ENCODE measurements at regions not wholly inside any gene's neighbourhood (a gene's known extent, or its start where the extent isn't known, plus 50 kb on each side); places are given as distances from the start of the nearest gene placed in this dataset.

GRCh38 chr18:40108596-40108995, 1846.4 kb upstream of the PIK3C3 start:
- no peaks in the 10 kb centered on the region for H3K36me3 ChIP-seq (ENCODE audit: control insufficient read depth, insufficient read depth, low read length)
- no peaks in the 10 kb centered on the region for H3K27me3 ChIP-seq (replicated peaks; ENCODE audit: control insufficient read depth, insufficient read depth, low read length)
- H3K4me3 ChIP-seq (replicated peaks; ENCODE audit: low read depth, low read length) = no peak overlapping the region
- TF ChIP-seq, protein P1, sequence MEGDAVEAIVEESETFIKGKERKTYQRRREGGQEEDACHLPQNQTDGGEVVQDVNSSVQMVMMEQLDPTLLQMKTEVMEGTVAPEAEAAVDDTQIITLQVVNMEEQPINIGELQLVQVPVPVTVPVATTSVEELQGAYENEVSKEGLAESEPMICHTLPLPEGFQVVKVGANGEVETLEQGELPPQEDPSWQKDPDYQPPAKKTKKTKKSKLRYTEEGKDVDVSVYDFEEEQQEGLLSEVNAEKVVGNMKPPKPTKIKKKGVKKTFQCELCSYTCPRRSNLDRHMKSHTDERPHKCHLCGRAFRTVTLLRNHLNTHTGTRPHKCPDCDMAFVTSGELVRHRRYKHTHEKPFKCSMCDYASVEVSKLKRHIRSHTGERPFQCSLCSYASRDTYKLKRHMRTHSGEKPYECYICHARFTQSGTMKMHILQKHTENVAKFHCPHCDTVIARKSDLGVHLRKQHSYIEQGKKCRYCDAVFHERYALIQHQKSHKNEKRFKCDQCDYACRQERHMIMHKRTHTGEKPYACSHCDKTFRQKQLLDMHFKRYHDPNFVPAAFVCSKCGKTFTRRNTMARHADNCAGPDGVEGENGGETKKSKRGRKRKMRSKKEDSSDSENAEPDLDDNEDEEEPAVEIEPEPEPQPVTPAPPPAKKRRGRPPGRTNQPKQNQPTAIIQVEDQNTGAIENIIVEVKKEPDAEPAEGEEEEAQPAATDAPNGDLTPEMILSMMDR (IDR thresholded peaks at IDR 0.05; ENCODE audit: insufficient read depth, low read length, poor library complexity, severe bottlenecking) = no peak
- DNase-seq (ENCODE audit: extremely low read depth, insufficient read length) = no peak

DNA sequence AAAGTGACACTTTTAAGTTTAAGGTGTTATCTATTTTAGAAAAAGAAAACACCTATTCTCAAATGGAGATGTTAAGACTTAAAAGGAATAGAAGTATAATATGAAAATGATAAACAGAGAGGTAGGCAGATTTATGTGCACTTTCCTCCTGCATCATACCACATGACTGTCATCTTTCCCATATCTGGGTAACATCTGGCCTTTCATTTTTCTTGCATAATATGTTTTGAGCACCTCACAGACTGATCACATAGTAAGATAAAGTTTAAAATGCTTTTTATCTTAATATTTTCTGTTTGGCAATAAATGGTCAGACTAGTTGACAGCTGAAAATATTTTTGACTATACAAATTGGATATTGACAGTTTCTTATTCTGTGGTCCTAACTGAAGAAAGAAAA, 1852.1 kb upstream of the PIK3C3 start:
- no peak overlapping the region for H3K4me3 ChIP-seq (replicated peaks; ENCODE audit: low read depth, low read length)
- TF ChIP-seq, protein P1 (IDR thresholded peaks at IDR 0.05; ENCODE audit: insufficient read depth, low read length, poor library complexity, severe bottlenecking) = no peak
- no peak for DNase-seq (ENCODE audit: extremely low read depth, insufficient read length)
- H3K36me3 ChIP-seq (ENCODE audit: control insufficient read depth, insufficient read depth, low read length) = no peaks in the 10 kb centered on the region
- no peaks in the 10 kb centered on the region for H3K27me3 ChIP-seq (replicated peaks; ENCODE audit: control insufficient read depth, insufficient read depth, low read length)

DNA sequence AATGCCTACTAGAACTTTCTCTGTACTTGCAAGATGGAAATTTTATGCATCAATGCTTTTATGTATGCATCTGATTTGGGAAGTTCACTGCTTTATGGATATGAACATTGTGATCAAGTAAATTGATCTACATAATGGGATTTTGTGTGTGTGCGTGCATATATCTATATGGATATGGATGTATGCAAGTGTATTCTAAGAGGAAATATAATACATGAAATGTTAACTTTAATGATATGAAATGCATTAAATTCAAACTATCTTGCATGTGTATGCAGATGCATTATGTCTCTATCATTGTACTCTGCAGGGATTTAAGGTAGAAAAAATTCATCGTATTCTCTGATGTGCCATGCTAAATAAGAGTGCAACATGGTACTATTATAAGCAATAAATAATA, 1855.4 kb upstream of the PIK3C3 start:
- no peaks in the 10 kb centered on the region for H3K27me3 ChIP-seq (replicated peaks; ENCODE audit: control insufficient read depth, insufficient read depth, low read length)
- TF ChIP-seq, protein P1 (IDR thresholded peaks at IDR 0.05; ENCODE audit: insufficient read depth, low read length, poor library complexity, severe bottlenecking) = no peak
- DNase-seq (ENCODE audit: extremely low read depth, insufficient read length) = no peak
- no peak overlapping the region for H3K4me3 ChIP-seq (replicated peaks; ENCODE audit: low read depth, low read length)
- no peaks in the 10 kb centered on the region for H3K36me3 ChIP-seq (ENCODE audit: control insufficient read depth, insufficient read depth, low read length)

- TF ChIP-seq, protein P1 (IDR thresholded peaks at IDR 0.05; ENCODE audit: insufficient read depth, low read length, poor library complexity, severe bottlenecking) = no peak
- H3K36me3 ChIP-seq (ENCODE audit: control insufficient read depth, insufficient read depth, low read length) = no peaks in the 10 kb centered on the region
- no peaks in the 10 kb centered on the region for H3K27me3 ChIP-seq (replicated peaks; ENCODE audit: control insufficient read depth, insufficient read depth, low read length)
- no peak overlapping the region for H3K4me3 ChIP-seq (replicated peaks; ENCODE audit: low read depth, low read length)
- no peak for DNase-seq (ENCODE audit: extremely low read depth, insufficient read length)
These were observed 1858.4 kb upstream of the PIK3C3 start for GRCh38 chr18:40096675-40097074.

DNA sequence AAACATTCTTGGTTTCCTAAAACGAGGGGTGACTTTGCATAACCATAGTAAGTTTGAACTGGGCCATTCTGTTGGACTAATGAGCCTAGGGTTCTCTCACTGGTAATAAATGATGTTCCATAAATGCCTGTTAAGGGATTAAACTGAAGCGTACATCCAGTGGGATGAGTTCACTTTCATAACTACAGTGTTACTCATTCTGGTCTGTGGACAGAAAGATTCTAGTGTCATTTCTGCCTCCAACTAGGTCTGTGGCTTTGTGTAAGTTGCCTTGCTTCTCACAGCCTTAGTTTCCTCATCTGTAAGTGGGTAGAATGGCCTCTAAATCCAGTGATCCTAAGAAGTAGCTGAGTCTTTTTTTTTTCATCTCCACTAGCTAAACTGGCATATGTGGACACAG, 1860.6 kb upstream of the PIK3C3 start:
- no peaks in the 10 kb centered on the region for H3K36me3 ChIP-seq (ENCODE audit: control insufficient read depth, insufficient read depth, low read length)
- no peak overlapping the region for H3K4me3 ChIP-seq (replicated peaks; ENCODE audit: low read depth, low read length)
- TF ChIP-seq, protein P1 (IDR thresholded peaks at IDR 0.05; ENCODE audit: insufficient read depth, low read length, poor library complexity, severe bottlenecking) = no peak
- H3K27me3 ChIP-seq (replicated peaks; ENCODE audit: control insufficient read depth, insufficient read depth, low read length) = no peaks in the 10 kb centered on the region
- DNase-seq (ENCODE audit: extremely low read depth, insufficient read length) = no peak

DNA sequence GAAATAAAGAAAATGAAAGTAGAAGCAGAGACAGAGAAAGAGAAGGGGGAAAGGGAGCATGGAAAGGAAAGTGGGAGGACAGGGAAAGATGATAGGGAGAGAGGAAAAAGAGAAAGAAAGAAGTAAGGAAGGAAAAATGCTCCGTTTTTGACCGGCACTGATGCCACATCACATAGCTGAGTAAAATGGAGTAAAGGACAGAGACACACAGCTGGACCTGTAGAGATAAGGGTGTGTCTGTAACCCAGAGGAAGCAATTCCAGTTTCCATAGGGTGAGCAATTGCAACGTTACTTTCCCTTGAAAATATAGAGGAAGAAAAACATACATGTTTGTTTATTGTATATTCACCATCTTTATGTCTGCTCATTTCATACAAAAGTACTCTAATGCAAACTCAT, 1866.9 kb upstream of the PIK3C3 start:
- no peak overlapping the region for H3K4me3 ChIP-seq (replicated peaks; ENCODE audit: low read depth, low read length)
- no peak for DNase-seq (ENCODE audit: extremely low read depth, insufficient read length)
- TF ChIP-seq, protein P1 (IDR thresholded peaks at IDR 0.05; ENCODE audit: insufficient read depth, low read length, poor library complexity, severe bottlenecking) = no peak

More for the DNA sequence above, 1866.9 kb upstream of the PIK3C3 start:
- H3K36me3 ChIP-seq (ENCODE audit: control insufficient read depth, insufficient read depth, low read length) = no peaks in the 10 kb centered on the region
- no peaks in the 10 kb centered on the region for H3K27me3 ChIP-seq (replicated peaks; ENCODE audit: control insufficient read depth, insufficient read depth, low read length)

Measured in GM06990 (cell line).